ENCODE measurements at regions not wholly inside any gene's neighbourhood (a gene's known extent, or its start where the extent isn't known, plus 50 kb on each side); places are given as distances from the start of the nearest gene placed in this dataset.

- TF ChIP-seq CEBPB (IDR thresholded peaks at IDR 0.05; ENCODE audit: borderline replicate concordance in 1 of 2, low read depth in 2 of 2, low read length in 2 of 2), result no peak
- TF ChIP-seq USF1 (IDR thresholded peaks at IDR 0.05; ENCODE audit: borderline replicate concordance, extremely low read length, insufficient read depth, low read depth, low read length), result no peak
- TF ChIP-seq CBX5 (IDR thresholded peaks at IDR 0.05; ENCODE audit: low read depth), result no peak
- no peak for TF ChIP-seq REST (IDR thresholded peaks at IDR 0.05; ENCODE audit: low read depth, low read length)
- TF ChIP-seq, protein P1, sequence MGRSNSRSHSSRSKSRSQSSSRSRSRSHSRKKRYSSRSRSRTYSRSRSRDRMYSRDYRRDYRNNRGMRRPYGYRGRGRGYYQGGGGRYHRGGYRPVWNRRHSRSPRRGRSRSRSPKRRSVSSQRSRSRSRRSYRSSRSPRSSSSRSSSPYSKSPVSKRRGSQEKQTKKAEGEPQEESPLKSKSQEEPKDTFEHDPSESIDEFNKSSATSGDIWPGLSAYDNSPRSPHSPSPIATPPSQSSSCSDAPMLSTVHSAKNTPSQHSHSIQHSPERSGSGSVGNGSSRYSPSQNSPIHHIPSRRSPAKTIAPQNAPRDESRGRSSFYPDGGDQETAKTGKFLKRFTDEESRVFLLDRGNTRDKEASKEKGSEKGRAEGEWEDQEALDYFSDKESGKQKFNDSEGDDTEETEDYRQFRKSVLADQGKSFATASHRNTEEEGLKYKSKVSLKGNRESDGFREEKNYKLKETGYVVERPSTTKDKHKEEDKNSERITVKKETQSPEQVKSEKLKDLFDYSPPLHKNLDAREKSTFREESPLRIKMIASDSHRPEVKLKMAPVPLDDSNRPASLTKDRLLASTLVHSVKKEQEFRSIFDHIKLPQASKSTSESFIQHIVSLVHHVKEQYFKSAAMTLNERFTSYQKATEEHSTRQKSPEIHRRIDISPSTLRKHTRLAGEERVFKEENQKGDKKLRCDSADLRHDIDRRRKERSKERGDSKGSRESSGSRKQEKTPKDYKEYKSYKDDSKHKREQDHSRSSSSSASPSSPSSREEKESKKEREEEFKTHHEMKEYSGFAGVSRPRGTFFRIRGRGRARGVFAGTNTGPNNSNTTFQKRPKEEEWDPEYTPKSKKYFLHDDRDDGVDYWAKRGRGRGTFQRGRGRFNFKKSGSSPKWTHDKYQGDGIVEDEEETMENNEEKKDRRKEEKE (IDR thresholded peaks at IDR 0.05), result no peak
- no peak for TF ChIP-seq IRF3 (IDR thresholded peaks at IDR 0.05)
- TF ChIP-seq CREM (IDR thresholded peaks at IDR 0.05; ENCODE audit: low read depth), result no peak
- TF ChIP-seq GABPA (IDR thresholded peaks at IDR 0.05; ENCODE audit: low read depth), result no peak
- TF ChIP-seq CREB1 (IDR thresholded peaks at IDR 0.05; ENCODE audit: low read depth), result no peak
- no peak for TF ChIP-seq CHD2 (IDR thresholded peaks at IDR 0.05; ENCODE audit: borderline replicate concordance, low read depth, low read length)
- TF ChIP-seq POLR2AphosphoS5 (IDR thresholded peaks at IDR 0.05; ENCODE audit: low read length), result no peak
Observed at GRCh38 chr9:27699621-27700020, 126.3 kb upstream of the C9orf72 start.
